ENCODE measurements at regions not wholly inside any gene's neighbourhood (a gene's known extent, or its start where the extent isn't known, plus 50 kb on each side); places are given as distances from the start of the nearest gene placed in this dataset.

DNA sequence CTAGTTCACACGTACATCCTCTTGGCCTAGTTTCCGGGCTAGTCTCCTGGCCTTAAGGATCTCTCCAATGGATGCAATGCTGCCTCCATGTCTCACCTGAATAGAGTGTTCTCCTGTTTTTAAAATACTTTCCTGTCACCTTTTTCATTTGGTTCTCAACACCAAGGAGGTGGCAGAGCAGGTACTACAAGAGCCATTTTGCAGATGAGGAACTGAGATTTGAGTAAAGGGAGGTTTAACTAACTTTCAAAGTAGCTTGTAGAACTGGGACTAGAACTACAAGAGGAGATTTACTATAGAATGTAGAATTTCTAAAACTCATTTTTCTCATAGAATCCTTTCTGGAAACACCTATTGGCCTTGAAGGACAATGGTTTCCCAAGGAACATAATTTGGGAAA, 97.6 kb upstream of the AP1S2 start:
- CTCF ChIA-PET = no interaction called here
- no peaks in the 10 kb centered on the region for H4K20me1 ChIP-seq (replicated peaks; ENCODE audit: control insufficient read depth, extremely low read depth, insufficient read depth, low read length)
- no peak for FAIRE-seq
- no peaks in the 10 kb centered on the region for H3K27me3 ChIP-seq (ENCODE audit: control insufficient read depth in 2 of 2, insufficient read depth in 2 of 2, low read length in 2 of 2)
- H3K27ac ChIP-seq (ENCODE audit: insufficient read depth, low read depth, low read length) = no peak overlapping the region
- DNase-seq (ENCODE audit: low read depth, low spot score) = no peak
- H3K4me3 ChIP-seq (replicated peaks in 1 of 3; ENCODE audit: insufficient read depth in 1 of 3, low read depth in 1 of 3, low read length in 3 of 3) = no peak overlapping the region
- H3K9me1 ChIP-seq (replicated peaks; ENCODE audit: control insufficient read depth, extremely low read depth, insufficient read depth, low read length) = no peaks in the 10 kb centered on the region
- H3K9me3 ChIP-seq (replicated peaks; ENCODE audit: control insufficient read depth, insufficient read depth, low read length) = no peaks in the 10 kb centered on the region
- no TSS peak for BruUV-seq (replicated peaks)
- H2AFZ ChIP-seq (ENCODE audit: low read depth, low read length) = no peak overlapping the region
- dilution Hi-C loops (cut with MboI; ENCODE audit: extremely low pct_ligation_motif_present, low sequenced_read_pairs) (no loop called here), intact Hi-C loops (cut with micrococcal nuclease) (no loop called here)
- POLR2A ChIA-PET = no interaction called here
- TF ChIP-seq GATA2 (IDR thresholded peaks at IDR 0.05; ENCODE audit: insufficient read depth, insufficient read length, low read depth, low read length) (no peak), MYC (IDR thresholded peaks at IDR 0.05; ENCODE audit: low read depth, low read length) (no peak), JUN (IDR thresholded peaks at IDR 0.05; ENCODE audit: borderline replicate concordance, insufficient read depth, insufficient read length, low read depth) (no peak), EZH2 (IDR thresholded peaks at IDR 0.05; ENCODE audit: borderline replicate concordance, low read depth, low read length, severe bottlenecking) (no peak), POLR2AphosphoS5 (IDR thresholded peaks at IDR 0.05; ENCODE audit: insufficient read depth, low read depth, low read length) (no peak), POLR2A (IDR thresholded peaks at IDR 0.05; ENCODE audit: low read depth, low read length) (no peak), FOS (IDR thresholded peaks at IDR 0.05; ENCODE audit: borderline replicate concordance, insufficient read depth, low read length) (no peak)
- TF ChIP-seq, protein P1, sequence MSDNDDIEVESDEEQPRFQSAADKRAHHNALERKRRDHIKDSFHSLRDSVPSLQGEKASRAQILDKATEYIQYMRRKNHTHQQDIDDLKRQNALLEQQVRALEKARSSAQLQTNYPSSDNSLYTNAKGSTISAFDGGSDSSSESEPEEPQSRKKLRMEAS (IDR thresholded peaks at IDR 0.05; ENCODE audit: insufficient read depth, insufficient read length) = no peak
- TF ChIP-seq, protein P2, sequence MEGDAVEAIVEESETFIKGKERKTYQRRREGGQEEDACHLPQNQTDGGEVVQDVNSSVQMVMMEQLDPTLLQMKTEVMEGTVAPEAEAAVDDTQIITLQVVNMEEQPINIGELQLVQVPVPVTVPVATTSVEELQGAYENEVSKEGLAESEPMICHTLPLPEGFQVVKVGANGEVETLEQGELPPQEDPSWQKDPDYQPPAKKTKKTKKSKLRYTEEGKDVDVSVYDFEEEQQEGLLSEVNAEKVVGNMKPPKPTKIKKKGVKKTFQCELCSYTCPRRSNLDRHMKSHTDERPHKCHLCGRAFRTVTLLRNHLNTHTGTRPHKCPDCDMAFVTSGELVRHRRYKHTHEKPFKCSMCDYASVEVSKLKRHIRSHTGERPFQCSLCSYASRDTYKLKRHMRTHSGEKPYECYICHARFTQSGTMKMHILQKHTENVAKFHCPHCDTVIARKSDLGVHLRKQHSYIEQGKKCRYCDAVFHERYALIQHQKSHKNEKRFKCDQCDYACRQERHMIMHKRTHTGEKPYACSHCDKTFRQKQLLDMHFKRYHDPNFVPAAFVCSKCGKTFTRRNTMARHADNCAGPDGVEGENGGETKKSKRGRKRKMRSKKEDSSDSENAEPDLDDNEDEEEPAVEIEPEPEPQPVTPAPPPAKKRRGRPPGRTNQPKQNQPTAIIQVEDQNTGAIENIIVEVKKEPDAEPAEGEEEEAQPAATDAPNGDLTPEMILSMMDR (IDR thresholded peaks at IDR 0.05; ENCODE audit: extremely low read depth in 1 of 2, insufficient read depth in 1 of 2, low read depth in 1 of 2, low read length in 2 of 2) = no peak
- H3K36me3 ChIP-seq (ENCODE audit: control insufficient read depth in 2 of 2, extremely low read depth in 1 of 2, insufficient read depth in 2 of 2, low read length in 2 of 2) = no peaks in the 10 kb centered on the region
- H3K79me2 ChIP-seq (ENCODE audit: control insufficient read depth, insufficient read depth, low read length) = no peaks in the 10 kb centered on the region
- H3K4me1 ChIP-seq (ENCODE audit: control insufficient read depth, extremely low read depth, insufficient read depth, low read length) = peaks cover 12% of the 10 kb centered on the region
- no peak overlapping the region for H3K9ac ChIP-seq (replicated peaks; ENCODE audit: extremely low read depth, insufficient read depth, low read length)
- H3K4me2 ChIP-seq (ENCODE audit: insufficient read depth, low read length) = no peak overlapping the region
